ENCODE measurements at regions not wholly inside any gene's neighbourhood (a gene's known extent, or its start where the extent isn't known, plus 50 kb on each side); places are given as distances from the start of the nearest gene placed in this dataset.

GRCh38 chr16:88285514-88285822 is 97.3 kb upstream of the ZNF469 start:
- 80% methylated on average over 2 of the region's 10 CpGs; no CpG with 5 or more reads in 1 of the 2 donors for WGBS, 2 donors (ENCODE audit: low coverage in 1 of 2)
- Histone ChIP-seq H3K4me1 (peaks cover 0 to 15% (median 4%) of the 10 kb centered on the region in 3 donors), H3K27ac (no peak overlapping the region), H3K27me3 (peaks cover under 1% of the 10 kb centered on the region), H3K9me3 (peaks cover 0 to 30% (median 0%) of the 10 kb centered on the region in 3 donors), H3K36me3 (no peaks in the 10 kb centered on the region), H3K4me3 (no peak overlapping the region)
- no peak for ATAC-seq
- TF ChIP-seq POLR2A (IDR thresholded peaks at IDR 0.05) = no peak
- no peak for TF ChIP-seq POLR2AphosphoS5 (IDR thresholded peaks at IDR 0.05)
- TF ChIP-seq CTCF (IDR thresholded peaks at IDR 0.05) = no peak
- no peak for TF ChIP-seq EP300 (IDR thresholded peaks at IDR 0.05)

GRCh38 chr16:88286301-88286923 is 96.3 kb upstream of the ZNF469 start:
- ATAC-seq = no peak
- peaks cover 10% of the 10 kb centered on the region for H3K27me3 ChIP-seq
- peaks cover 0 to 15% (median 4%) of the 10 kb centered on the region in 3 donors for H3K4me1 ChIP-seq
- no peak overlapping the region for H3K4me3 ChIP-seq
- H3K27ac ChIP-seq = no peak overlapping the region
- no peak for TF ChIP-seq CTCF (IDR thresholded peaks at IDR 0.05)
- no peak for TF ChIP-seq POLR2AphosphoS5 (IDR thresholded peaks at IDR 0.05)
- no peak for TF ChIP-seq EP300 (IDR thresholded peaks at IDR 0.05)
- no peak for TF ChIP-seq POLR2A (IDR thresholded peaks at IDR 0.05)
- WGBS, 2 donors (ENCODE audit: low coverage in 1 of 2) = 93 to 100% methylated on average over 2 of the region's 10 CpGs
- no peaks in the 10 kb centered on the region for H3K36me3 ChIP-seq
- H3K9me3 ChIP-seq = peaks cover 0 to 30% (median 0%) of the 10 kb centered on the region in 3 donors

- TF ChIP-seq CTCF (IDR thresholded peaks at IDR 0.05) (peak in 2 of 4 experiments; percentile 25 to 40), POLR2A (IDR thresholded peaks at IDR 0.05) (no peak), EP300 (IDR thresholded peaks at IDR 0.05) (no peak)
- Histone ChIP-seq H3K27ac (no peak overlapping the region), H3K9me3 (peaks cover 0 to 30% (median 0%) of the 10 kb centered on the region in 3 donors), H3K36me3 (no peaks in the 10 kb centered on the region), H3K4me3 (no peak overlapping the region), H3K27me3 (peaks cover 18% of the 10 kb centered on the region), H3K4me1 (peaks cover 0 to 10% (median 3%) of the 10 kb centered on the region in 3 donors)
- 60 to 70% methylated on average over 1 to 2 of the region's 3 CpGs for WGBS, 2 donors (ENCODE audit: low coverage in 1 of 2)
- ATAC-seq = no peak
Observed at GRCh38 chr16:88287219-88287618, 95.5 kb upstream of the ZNF469 start.

GRCh38 chr16:88288303-88288702 is 94.5 kb upstream of the ZNF469 start:
- no peaks in the 10 kb centered on the region for H3K4me1 ChIP-seq
- ATAC-seq = no peak
- peaks cover 0 to 30% (median 0%) of the 10 kb centered on the region in 3 donors for H3K9me3 ChIP-seq
- WGBS, 2 donors (ENCODE audit: low coverage in 1 of 2) = 75 to 90% methylated on average over 2 to 3 of the region's 3 CpGs
- peaks cover 24% of the 10 kb centered on the region for H3K27me3 ChIP-seq
- no peak overlapping the region for H3K27ac ChIP-seq
- no peak overlapping the region for H3K4me3 ChIP-seq
- no peaks in the 10 kb centered on the region for H3K36me3 ChIP-seq
- no peak for TF ChIP-seq CTCF (IDR thresholded peaks at IDR 0.05)
- no peak for TF ChIP-seq EP300 (IDR thresholded peaks at IDR 0.05)
- no peak for TF ChIP-seq POLR2AphosphoS5 (IDR thresholded peaks at IDR 0.05)
- no peak for TF ChIP-seq POLR2A (IDR thresholded peaks at IDR 0.05)

- Histone ChIP-seq H3K4me1 (no peaks in the 10 kb centered on the region), H3K27me3 (peaks cover 31% of the 10 kb centered on the region), H3K36me3 (no peaks in the 10 kb centered on the region), H3K27ac (no peak overlapping the region), H3K9me3 (peaks cover 0 to 30% (median 0%) of the 10 kb centered on the region in 3 donors), H3K4me3 (no peak overlapping the region)
- TF ChIP-seq POLR2A (IDR thresholded peaks at IDR 0.05) (no peak), EP300 (IDR thresholded peaks at IDR 0.05) (no peak), POLR2AphosphoS5 (IDR thresholded peaks at IDR 0.05) (no peak), CTCF (IDR thresholded peaks at IDR 0.05) (no peak)
- 79 to 92% methylated on average over 2 to 3 of the region's 3 CpGs for WGBS, 2 donors (ENCODE audit: low coverage in 1 of 2)
- no peak for ATAC-seq
Observed at GRCh38 chr16:88289001-88289400, 93.8 kb upstream of the ZNF469 start.
